HCT116 (cell line): ENCODE measurements at regions not wholly inside any gene's neighbourhood (a gene's known extent, or its start where the extent isn't known, plus 50 kb on each side); places are given as distances from the start of the nearest gene placed in this dataset.

Experiments used
- EZH2 ChIP-seq: fragments of 200-600 bp; sonication (generic); IDR thresholded peaks from 2 replicates; pipeline ENCODE4 v1.6.1; 2017; ENCODE audit warnings: antibody characterized with exemption, mixed run types
- EZH2phosphoT487 ChIP-seq: fragments of 200-600 bp; IDR thresholded peaks from 2 replicates; pipeline ENCODE4 v1.6.1; 2018; ENCODE audit warnings: antibody characterized with exemption, borderline replicate concordance
- POLR2A ChIP-seq: IDR thresholded peaks from 2 replicates; pipeline ENCODE4 v1.7.0; 2011; ENCODE audit warnings: borderline replicate concordance; ENCODE audit not compliant: insufficient read depth, insufficient read length; ENCODE audit errors: extremely low read depth
- RAD21 ChIP-seq: IDR thresholded peaks from 2 replicates; pipeline ENCODE4 v1.6.1; 2012; ENCODE audit warnings: low read depth, mild to moderate bottlenecking
- ZNF274 ChIP-seq: fragments of 200-500 bp; sonication (Bioruptor generic); IDR thresholded peaks from 2 replicates; pipeline ENCODE4 v1.6.1; 2014; ENCODE audit warnings: mild to moderate bottlenecking, low read depth, low read length, inconsistent platforms
- TF ChIP-seq, protein P1 (sequence below), 3 experiments: fragments of 200-600 bp in 1 of 3; sonication (generic) in 1 of 3; IDR thresholded peaks in 2 of 3; conservative IDR thresholded peaks in 1 of 3; 2 replicates each; pipeline ENCODE4 v1.5.1; 2012 to 2017; ENCODE audit warnings: low read depth in 2 of 3, low read length in 2 of 3, antibody characterized with exemption in 1 of 3, borderline replicate concordance in 1 of 3, control low read depth in 1 of 3, mild to moderate bottlenecking in 1 of 3, mixed read lengths in 1 of 3, mixed run types in 1 of 3, moderate library complexity in 1 of 3; ENCODE audit not compliant: insufficient read depth in 1 of 3
- TF ChIP-seq, protein P2 (sequence below): IDR thresholded peaks from 2 replicates; pipeline ENCODE4 v1.6.1; 2012; ENCODE audit warnings: low read depth
- TF ChIP-seq, protein P3 (sequence below): IDR thresholded peaks from 2 replicates; pipeline ENCODE4 v1.6.1; 2011; ENCODE audit warnings: mild to moderate bottlenecking, low read length, moderate library complexity; ENCODE audit not compliant: insufficient replicate concordance; ENCODE audit errors: extremely low read depth
- TF ChIP-seq, protein P4 (sequence below): IDR thresholded peaks from 2 replicates; pipeline ENCODE4 v1.6.1; 2012
- TF ChIP-seq, protein P5 (sequence below): IDR thresholded peaks from 2 replicates; pipeline ENCODE4 v1.6.1; 2012

DNA sequence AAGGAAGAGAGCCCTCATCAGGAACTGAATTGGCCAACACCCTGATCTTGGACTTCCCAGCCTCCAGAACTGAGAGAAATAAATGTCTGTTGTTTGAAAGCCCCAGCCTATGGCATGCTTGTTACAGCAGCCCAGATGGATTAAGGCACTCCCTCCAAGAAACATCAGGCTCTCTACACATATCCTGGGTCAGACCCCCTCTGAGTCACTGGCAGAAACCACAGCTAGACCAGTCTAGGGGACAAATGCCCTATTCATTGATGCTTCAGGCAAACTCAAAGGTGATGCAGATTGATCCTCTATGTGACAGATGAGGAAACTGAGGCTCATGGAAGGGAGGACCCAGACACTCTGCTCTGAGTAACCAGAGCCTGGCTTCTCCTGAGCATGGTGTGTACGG, 116.8 kb downstream of the WSCD1 start:
- TF ChIP-seq EZH2: no peak
- no peak for TF ChIP-seq POLR2A
- TF ChIP-seq, protein P1, sequence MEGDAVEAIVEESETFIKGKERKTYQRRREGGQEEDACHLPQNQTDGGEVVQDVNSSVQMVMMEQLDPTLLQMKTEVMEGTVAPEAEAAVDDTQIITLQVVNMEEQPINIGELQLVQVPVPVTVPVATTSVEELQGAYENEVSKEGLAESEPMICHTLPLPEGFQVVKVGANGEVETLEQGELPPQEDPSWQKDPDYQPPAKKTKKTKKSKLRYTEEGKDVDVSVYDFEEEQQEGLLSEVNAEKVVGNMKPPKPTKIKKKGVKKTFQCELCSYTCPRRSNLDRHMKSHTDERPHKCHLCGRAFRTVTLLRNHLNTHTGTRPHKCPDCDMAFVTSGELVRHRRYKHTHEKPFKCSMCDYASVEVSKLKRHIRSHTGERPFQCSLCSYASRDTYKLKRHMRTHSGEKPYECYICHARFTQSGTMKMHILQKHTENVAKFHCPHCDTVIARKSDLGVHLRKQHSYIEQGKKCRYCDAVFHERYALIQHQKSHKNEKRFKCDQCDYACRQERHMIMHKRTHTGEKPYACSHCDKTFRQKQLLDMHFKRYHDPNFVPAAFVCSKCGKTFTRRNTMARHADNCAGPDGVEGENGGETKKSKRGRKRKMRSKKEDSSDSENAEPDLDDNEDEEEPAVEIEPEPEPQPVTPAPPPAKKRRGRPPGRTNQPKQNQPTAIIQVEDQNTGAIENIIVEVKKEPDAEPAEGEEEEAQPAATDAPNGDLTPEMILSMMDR (IDR thresholded peaks at IDR 0.05 in 2 of 3, conservative IDR thresholded peaks at IDR 0.05 in 1 of 3; ENCODE audit: borderline replicate concordance in 1 of 3, insufficient read depth in 1 of 3, low read depth in 2 of 3, low read length in 2 of 3): no peak
- TF ChIP-seq, protein P2, sequence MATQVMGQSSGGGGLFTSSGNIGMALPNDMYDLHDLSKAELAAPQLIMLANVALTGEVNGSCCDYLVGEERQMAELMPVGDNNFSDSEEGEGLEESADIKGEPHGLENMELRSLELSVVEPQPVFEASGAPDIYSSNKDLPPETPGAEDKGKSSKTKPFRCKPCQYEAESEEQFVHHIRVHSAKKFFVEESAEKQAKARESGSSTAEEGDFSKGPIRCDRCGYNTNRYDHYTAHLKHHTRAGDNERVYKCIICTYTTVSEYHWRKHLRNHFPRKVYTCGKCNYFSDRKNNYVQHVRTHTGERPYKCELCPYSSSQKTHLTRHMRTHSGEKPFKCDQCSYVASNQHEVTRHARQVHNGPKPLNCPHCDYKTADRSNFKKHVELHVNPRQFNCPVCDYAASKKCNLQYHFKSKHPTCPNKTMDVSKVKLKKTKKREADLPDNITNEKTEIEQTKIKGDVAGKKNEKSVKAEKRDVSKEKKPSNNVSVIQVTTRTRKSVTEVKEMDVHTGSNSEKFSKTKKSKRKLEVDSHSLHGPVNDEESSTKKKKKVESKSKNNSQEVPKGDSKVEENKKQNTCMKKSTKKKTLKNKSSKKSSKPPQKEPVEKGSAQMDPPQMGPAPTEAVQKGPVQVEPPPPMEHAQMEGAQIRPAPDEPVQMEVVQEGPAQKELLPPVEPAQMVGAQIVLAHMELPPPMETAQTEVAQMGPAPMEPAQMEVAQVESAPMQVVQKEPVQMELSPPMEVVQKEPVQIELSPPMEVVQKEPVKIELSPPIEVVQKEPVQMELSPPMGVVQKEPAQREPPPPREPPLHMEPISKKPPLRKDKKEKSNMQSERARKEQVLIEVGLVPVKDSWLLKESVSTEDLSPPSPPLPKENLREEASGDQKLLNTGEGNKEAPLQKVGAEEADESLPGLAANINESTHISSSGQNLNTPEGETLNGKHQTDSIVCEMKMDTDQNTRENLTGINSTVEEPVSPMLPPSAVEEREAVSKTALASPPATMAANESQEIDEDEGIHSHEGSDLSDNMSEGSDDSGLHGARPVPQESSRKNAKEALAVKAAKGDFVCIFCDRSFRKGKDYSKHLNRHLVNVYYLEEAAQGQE: no peak
- TF ChIP-seq, protein P3, sequence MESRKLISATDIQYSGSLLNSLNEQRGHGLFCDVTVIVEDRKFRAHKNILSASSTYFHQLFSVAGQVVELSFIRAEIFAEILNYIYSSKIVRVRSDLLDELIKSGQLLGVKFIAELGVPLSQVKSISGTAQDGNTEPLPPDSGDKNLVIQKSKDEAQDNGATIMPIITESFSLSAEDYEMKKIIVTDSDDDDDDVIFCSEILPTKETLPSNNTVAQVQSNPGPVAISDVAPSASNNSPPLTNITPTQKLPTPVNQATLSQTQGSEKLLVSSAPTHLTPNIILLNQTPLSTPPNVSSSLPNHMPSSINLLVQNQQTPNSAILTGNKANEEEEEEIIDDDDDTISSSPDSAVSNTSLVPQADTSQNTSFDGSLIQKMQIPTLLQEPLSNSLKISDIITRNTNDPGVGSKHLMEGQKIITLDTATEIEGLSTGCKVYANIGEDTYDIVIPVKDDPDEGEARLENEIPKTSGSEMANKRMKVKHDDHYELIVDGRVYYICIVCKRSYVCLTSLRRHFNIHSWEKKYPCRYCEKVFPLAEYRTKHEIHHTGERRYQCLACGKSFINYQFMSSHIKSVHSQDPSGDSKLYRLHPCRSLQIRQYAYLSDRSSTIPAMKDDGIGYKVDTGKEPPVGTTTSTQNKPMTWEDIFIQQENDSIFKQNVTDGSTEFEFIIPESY: no peak
- TF ChIP-seq RAD21: no peak
- no peak for TF ChIP-seq EZH2phosphoT487
- TF ChIP-seq, protein P4, sequence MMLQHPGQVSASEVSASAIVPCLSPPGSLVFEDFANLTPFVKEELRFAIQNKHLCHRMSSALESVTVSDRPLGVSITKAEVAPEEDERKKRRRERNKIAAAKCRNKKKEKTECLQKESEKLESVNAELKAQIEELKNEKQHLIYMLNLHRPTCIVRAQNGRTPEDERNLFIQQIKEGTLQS: no peak
- TF ChIP-seq, protein P5, sequence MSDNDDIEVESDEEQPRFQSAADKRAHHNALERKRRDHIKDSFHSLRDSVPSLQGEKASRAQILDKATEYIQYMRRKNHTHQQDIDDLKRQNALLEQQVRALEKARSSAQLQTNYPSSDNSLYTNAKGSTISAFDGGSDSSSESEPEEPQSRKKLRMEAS: no peak
- TF ChIP-seq ZNF274: no peak
